ENCODE measurements at regions not wholly inside any gene's neighbourhood (a gene's known extent, or its start where the extent isn't known, plus 50 kb on each side); places are given as distances from the start of the nearest gene placed in this dataset.
"Not testable (repeated sequence)": the region's sequence is repeated elsewhere in the genome, so short reads cannot be mapped to it uniquely, and the experiment has no call there.

DNA sequence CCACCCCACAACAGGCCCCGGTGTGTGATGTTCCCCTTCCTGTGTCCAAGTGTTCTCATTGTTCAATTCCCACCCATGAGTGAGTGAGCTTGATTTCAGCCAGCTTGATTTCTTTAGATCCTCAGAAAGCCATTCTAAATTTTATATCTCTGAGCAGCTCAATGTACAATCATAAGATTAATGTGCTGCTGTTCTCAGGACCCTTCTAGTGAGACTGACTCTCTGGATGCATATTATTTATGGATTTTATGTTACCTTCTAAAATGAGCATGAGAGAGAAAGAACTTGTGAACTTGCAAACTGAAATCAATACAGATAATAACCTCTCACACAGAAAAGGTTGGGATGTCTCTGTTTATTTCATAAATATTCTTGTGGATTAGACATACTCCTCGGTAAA is 1133.5 kb upstream of the TMPRSS15 start:
- DNase-seq, result no peak

DNA sequence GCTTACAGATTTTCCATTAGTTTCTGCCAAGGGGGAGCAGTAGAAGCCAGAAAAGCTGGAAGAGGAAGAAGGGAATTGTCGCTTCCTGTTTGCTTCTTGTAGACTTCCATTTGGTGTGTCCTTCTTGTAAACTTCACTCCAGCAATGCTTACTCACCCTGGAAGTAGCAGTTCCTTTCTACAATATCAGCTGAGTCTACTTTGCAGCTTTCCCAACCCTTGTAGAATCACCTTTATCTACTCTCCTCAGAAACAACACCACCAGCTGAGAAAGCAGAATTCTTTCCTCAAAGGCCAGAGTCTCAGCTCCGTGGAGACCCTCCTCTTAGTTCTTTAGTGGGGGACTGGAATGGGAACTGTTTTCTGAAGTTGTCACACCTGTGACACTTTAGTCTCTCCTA is 1136.7 kb upstream of the TMPRSS15 start:
- DNase-seq, result no peak

DNA sequence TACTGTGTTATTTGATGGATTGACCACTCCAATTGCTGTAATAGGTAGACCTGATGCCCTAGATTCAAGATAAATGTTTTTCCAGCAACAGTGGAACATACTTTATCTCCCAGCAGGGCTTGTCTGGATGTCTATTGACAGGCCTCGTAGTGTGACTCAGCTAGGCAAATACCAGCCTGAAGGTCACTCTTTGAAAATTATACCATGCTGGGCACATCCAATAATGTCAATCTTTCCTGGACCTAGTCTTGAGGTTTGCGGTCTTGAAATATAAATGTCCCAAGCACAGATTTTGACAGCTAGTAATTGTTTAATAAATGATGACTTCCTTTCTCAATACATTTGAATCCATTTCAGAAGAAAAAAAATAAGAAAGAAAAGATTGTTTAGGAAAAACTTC is 1138.0 kb upstream of the TMPRSS15 start:
- no peak for DNase-seq

DNA sequence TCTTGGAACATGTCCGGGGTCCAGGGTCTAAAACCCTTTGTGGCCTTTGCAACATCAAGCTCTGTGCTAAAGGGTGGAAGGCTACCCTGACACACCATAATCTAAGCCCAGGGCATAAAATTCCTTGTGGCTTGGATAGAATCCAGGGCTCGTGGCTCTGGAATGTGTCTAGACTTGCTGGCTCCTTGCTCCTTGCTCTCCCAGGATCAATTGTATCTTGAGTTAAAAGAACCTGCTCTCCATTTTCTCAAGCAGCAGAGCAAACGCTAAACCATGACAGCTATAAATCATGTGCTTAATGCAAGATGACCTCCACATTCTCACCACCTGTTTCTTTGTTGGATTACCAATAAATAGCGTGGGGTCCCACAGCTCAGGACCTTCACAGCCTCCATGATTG is 1140.9 kb upstream of the TMPRSS15 start:
- not testable (repeated sequence) for DNase-seq

DNA sequence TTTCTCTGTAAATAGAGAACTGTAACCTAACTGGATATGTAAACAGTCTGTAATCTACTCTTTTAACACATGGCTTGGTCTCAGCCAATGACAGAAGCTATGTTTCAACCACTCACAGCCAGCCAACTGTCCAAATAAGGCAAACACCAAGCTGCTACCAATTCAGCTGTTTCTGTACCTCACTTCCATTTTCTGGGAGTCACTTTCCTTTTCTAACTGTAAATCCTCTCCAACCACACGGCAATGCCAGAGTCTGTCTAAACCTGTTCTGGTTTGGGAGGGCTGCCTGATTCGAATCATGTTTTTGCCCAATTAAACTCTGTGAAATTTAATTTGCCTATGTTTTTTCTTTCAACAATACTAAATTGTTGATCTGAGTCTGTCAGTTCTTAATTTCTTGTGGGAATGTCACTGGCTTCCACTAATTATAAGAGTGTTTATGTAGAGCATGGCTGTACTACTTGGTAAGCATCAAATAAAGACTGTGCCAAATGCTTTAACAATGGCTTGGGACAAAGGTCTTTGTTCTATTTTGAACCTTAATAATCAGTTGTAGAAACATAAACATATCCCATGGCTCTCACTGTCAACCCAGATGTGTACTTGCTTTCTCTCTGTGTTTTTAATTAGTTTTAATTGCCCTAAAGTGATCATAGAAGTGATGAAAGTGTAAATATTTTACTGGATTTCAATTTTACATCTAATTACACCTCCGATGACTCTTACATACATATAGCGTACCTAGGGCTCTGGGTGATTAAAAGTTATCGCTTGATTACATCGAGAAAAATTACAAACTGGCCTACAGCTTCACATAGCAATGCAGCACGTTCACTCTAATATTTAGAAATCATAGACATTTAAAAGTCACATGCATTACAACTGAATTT is 1144.6 kb upstream of the TMPRSS15 start:
- DNase-seq, result no peak

DNA sequence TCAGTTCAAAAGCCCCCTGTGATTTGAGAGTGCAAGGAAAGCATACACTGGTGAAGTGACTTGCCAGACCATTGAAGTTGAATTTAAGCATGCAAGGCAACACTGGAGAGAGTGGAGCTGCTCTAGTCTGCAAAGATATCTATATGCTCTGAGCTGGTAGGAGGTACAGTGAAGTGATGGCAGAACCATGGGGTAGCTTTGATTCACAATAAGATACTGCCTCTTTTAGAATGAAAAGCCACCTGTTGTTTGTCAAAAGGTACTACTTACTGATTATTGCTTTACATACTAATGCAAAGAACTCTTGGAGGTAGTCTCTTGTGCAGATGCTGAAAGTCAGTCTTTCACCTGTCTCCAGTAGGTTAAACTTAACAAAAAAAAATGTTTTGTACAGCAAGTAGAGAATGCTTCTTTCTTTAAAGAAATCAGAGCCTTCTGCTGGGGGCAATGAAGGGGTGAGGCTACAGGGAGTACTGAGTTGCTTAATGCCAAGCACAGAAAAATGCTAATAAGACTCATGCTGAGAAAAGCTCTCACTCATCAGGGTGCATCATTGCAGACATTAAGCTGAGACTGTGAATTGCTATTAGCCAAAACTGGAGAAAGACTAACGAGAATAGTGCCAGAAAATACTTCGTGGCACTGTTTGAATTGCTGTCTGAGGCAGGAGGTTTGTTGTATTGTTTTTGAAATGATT is 1150.5 kb upstream of the TMPRSS15 start:
- DNase-seq, result no peak

DNA sequence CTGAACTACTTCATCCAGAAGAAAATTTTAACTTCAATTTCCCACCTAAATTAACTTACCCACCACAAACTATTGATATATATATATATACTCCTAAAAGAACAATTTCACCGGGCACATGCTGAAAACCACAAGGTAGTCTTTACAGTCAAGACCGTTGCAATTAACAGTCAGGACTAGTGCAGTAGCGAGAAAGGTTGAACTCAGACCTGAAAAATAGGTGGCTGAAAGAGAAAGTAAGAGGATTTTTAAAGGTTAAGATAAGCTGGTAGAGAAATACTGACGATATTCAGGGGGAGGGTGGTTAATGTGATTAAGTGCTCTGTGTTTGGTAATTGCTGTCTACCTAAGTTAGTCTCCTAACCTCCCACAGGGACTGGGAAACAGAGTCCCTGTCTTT is 1153.5 kb upstream of the TMPRSS15 start:
- DNase-seq, result no peak

DNA sequence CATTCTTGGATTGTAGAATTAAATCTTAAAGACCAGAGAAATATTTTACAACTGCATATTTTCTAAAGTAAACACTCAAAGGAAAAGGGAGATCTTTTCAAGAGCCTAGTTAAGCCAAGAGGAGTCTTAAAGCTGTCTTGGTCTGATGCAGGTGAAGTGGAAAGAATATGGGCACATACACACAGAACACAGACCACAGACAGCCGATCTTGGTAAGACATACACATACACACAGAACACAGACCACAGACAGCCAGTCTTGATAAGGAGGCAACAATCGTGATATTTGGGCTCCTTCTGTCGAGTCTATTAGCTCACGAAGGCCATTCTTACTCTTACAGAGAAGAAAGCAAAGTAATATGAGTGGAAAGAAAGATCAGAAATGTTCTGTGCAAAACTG is 1153.9 kb upstream of the TMPRSS15 start:
- no peak for DNase-seq

DNA sequence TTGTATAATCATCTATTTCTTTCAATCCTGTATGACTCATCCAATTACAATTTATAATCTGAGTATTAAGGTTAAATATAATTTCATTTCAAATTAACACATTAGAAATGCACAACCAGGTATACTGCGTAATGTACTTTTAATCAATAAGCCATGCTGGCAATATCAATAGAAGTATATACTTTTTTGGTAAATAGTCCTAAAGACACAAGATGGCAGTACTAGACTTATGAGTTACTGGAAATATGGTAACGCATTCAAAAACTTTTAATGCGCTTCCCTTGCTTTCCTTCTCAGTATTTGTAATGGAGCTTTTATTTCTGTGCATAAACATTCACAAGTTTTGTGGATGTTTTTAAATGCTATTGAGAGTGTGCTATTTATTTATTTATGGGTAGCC is 1162.0 kb upstream of the TMPRSS15 start:
- no peak for DNase-seq

DNA sequence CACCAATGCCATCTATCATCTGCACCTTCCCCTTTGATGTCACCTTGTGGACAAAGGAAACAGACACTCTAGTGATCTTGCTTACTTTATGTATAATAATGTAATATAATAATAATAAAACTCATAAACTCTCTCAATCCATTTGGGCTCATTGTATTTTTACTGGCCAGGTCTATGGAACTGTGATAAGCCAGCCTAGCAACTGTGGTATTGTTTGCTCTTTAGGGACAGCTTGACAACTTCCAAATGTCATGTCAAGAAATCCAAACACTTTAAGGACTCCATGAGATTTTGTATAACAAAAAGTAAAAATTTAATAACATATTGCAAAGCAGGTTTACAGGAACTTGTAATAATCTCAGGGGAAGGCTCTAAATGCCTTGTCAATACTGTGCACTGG is 1163.4 kb upstream of the TMPRSS15 start:
- DNase-seq, result no peak

DNA sequence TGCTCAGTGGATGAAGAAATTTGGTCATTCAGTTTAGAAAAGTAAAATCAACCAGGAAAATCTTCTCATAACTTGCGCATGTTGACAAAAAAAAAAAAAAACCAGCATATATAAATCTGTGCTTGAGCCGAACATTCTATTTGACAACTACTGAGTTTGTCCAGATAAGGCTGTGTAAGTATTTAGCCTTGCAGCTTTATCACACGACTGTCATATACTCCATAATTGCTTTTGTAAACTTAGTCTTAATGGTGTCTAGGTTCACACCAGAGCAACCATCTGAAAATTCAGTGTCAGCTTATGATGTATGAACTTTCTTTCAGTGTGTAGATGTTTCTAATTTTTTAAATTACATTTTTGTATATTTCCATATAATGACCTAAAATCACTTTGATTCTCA is 1173.8 kb upstream of the TMPRSS15 start:
- DNase-seq, result no peak

DNA sequence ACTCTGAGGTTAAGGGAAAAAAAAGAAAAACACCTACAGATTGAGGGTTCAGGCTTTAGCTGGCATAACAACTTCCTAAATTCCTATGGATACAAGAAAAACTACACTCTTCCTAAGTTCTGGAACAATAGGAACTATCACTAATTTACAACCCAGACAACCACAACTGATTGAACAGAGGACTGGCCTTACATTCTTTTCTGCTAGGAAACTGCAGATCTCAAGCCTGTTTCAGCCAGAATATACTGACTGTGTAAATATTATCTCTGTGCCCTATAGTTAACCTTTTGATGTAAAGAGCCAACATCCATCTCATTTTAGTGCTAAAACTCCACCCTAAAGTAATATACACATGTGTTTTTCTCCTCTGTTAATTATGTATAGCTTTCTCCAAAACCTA is 1186.5 kb upstream of the TMPRSS15 start:
- no peak for DNase-seq

DNA sequence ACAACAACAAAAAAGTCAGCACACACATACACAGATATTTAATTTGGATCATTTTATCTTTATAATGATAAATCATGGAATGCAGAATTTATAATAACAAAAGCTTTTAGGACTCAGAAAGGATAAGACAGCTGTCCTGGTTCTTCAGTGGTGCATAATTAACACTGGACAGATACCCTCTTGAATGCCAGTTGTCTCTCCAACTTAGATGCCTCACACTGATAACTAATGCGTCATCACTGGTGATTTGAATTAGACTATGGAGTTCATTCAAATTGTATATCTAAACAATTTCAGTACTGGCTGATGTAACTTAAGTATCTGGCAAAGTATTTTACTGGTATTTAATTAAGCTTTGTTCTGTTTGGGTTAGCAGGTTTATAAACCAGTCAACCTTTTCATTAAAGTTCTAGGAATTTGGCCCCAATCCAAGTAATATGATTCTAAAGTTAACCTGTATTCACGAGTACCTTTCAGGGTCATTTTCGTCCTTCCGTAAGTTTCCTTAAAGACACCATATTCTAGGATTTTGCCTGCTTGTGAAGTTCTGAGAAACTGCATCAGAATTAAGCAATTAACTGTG is 1199.5 kb upstream of the TMPRSS15 start:
- no peak for DNase-seq

DNA sequence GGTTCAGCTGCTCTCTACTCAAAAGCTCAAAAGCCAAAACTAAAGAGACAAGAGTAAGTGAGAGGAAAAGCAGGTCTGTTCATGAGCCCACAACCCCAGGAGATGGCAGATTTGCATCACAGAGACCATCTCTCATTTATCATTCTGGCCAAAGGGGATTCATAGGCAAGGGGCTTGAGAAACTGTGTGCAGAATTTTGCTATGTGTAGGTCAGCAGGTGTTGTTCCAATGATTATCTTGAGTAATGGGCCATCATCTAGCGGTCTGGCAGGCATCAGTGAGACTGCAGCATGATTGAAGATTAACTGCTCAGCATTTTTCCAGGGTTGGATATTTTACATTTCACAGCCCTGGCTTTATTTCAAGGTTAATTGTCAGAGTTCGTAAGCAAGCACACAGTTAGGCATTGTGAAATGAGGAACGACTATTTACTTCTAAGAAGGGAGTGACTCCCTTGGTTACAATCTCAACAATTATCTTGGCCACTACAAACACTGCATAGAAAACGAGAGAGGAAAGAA is 1204.6 kb upstream of the TMPRSS15 start:
- DNase-seq, result no peak

DNA sequence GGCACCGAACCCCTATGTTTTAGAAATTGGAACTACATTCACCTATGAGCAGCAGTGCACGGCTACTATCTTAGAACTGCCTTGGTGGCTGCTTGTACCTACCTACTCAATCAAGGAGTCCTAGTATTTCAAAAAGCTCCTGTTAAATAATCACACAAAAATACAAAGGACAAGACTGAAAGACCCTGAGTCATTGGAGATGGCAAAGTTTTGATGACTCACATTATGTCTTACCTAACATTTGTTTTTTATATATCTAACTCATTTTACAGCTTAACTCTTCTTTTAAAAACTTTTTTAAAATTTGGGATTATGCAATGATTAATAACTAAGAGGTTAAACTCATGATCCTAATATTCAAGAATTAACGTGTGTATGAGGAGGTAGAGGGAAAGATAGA is 1206.0 kb upstream of the TMPRSS15 start:
- DNase-seq, result no peak

DNA sequence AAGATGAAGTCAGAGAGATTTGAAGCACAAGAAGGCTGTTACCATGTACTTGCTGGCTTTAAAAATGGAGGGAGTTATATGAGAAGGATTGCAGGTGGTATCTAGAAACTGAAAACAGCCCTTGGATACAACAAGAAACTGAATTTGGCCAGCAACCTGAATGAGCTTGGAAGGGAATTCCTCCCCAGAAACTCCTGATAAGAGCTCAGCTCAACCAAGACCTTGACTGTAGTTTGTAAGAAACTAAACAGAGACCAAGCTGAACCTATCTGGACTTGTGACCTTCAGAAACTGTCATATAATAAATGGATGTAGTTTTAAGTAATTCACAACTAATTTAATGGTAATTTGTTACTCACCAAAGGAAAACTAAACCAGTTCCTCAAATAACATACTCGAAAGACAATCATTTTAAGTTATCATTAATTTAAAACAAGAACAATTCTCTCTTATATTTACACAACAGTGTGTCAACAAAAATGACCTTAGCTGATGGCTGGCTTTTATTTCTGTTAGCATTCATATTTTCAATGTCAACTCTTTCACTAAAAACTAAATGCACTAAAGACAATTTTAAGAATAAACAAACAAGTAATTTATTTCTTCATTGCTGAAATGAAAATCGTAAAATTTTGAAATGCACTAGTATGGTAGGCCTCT is 1218.4 kb upstream of the TMPRSS15 start:
- DNase-seq, result no peak

DNA sequence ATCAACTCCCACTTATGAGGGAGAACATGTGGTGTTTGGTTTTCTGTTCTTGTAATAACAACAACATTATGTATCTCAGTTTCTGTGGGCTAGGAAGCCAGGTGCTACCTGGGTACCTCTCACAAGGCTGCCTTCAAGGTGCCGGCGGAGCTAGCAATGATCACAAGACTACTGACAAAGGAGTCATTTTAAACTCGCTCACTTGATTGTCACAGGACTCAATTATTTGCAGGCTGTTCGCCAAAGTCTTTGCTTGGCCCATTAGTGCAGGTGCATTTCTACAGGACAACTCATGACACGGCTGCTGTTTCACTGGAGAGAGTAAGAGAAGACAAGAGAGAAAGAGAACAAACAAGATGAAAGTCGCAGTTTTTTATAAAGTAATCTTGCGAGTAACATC is 1237.4 kb upstream of the TMPRSS15 start:
- DNase-seq, result no peak

DNA sequence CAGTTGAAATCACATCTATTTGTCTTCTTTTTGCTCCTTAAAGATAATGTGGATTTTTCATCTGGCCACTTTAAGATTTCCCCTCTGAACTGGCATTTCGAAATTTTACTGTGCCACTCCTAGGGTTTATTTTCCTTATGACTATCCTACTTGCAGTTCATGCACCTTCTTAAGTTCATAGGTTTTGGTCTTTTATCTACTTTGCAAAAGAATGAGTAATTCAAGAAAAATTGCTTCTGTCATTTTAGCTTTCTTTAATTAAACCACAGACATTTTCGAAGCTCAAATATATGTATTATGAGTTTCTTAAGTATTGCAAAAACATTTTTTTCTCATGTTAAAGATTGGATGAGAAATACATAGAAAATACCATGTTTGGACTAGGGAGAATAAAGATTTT is 1244.8 kb upstream of the TMPRSS15 start:
- no peak for DNase-seq

DNA sequence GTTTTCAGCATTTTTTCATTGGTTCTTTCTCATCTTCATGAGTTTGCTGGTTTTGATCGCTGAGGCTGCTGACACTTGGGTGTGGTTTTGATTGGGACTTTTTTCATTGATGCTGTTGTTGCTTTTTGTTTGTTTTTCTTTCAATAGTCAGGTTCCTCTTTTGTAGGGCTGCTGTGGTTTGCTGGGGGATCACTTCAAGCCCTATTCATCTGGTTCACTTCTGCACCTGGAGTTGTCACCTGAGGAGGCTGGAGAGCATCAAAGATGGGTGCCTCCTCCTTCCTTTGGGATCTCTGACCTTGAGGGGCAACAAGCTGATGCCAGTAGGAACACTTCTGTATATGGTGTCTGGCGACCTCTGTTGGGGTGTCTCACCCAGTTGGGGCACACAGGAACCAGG is 1279.9 kb upstream of the TMPRSS15 start:
- DNase-seq, result no peak

DNA sequence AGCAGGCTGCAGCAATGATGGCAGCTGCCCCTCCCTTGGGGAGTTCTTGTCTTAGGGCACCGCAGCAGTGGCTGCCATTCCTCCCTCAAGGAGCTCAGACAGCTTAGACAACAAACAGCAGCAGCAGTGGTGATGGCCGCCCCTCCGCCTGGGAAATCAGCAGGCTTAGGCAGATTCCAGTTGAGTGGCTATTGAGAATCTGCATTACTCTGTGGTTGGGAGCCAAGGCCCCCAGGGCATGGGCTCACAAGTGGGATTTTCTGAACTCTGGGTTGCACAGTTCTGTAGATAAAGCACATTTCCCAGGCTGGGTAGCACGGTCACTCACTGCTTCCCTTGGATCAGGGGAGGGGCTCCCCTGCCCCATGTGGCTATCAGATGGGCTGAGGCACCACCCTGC is 1280.7 kb upstream of the TMPRSS15 start:
- DNase-seq, result no peak

DNA sequence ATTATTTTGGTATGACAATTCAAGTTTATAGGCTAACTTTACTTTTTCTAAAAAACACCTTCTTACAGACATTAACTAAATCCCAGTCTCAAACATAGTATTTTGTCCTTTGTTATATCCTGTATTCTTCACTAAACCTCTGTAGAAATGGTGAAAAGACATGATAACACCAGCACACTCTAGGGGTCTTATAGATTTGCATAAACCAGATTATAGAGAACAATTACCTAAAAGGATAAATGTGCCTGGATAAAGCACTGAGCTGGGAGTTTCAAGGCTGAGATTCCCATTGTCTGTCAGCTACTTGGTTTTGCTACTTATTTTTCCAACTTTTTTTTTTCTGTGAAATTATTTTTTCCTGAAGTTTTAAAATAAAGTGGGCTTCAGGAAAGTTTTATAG is 1288.6 kb upstream of the TMPRSS15 start:
- DNase-seq, result no peak

DNA sequence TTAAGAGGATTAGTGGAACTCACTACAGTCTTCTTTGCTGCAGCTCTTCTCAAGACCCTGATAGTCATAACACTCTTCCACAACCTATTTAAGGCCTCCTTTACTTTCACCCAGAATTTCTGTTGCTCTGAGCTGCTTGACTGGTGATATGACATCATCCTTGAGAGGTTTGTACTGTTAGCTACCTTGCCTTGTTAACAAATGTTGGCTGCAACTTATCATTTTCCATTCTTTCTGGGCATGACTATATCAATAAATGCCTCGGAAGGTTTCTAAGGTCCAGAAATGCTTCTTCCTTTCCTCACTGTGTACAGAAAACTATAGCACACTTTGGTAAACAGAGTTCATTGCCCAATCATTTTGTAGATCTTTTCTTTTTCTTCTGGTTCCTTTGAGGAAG is 1292.2 kb upstream of the TMPRSS15 start:
- no peak for DNase-seq

DNA sequence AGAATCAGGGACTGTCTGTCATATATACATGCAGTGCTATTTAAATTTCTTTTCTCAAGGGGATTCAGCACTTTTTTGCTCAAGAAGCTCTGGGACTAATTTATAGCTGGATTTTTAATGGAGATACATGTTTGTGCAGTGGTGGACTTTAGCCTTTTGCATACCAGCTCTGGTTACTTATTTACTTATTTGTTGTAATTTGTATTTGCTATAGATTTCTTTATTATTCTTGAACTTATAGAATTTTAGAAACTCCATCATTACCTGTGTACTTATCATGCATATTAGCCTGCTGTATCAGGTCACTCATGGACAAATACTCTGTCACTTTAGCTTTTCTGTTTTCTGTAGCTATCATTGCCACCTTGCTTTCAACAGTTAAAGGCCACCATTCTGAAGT is 1296.9 kb upstream of the TMPRSS15 start:
- DNase-seq, result no peak

All from occipital lobe (tissue), 1 donor.